IPS-11a (cell line): ENCODE measurements at regions not wholly inside any gene's neighbourhood (a gene's known extent, or its start where the extent isn't known, plus 50 kb on each side); places are given as distances from the start of the nearest gene placed in this dataset.
A peak's percentile ranks its signal among the peaks of the same experiment; 100 is the strongest.
"Not testable (repeated sequence)": the region's sequence is repeated elsewhere in the genome, so short reads cannot be mapped to it uniquely, and the experiment has no call there.

Experiments used
- H3K4me3 ChIP-seq: one replicate; pipeline ENCODE4 v1.5.1; 2013; ENCODE audit warnings: low read depth, low read length, control low read depth

DNA sequence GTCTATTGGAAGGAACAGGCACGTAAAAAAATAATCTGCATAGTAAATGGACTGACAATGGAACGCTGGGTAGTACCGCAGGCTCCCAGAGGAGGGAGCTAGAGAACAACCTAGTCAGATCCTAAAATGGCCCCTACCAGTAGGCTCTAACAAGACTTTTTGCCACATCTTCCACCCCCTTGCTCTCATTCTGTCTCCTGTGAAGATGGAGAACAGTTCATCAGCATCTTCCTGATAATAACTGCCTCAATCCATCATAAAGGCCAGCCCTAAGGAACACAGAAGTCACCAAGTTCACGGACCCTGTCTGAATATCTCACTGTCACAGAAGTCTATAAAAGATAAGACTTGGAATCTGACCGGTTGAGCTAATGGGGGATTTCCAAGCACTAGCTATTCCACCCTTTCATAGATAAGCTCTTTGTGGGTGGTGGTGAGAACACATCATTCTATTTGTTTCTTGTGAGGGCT lies 133.4 kb downstream of the SLC1A3 start:
- no peak overlapping the region for H3K4me3 ChIP-seq

DNA sequence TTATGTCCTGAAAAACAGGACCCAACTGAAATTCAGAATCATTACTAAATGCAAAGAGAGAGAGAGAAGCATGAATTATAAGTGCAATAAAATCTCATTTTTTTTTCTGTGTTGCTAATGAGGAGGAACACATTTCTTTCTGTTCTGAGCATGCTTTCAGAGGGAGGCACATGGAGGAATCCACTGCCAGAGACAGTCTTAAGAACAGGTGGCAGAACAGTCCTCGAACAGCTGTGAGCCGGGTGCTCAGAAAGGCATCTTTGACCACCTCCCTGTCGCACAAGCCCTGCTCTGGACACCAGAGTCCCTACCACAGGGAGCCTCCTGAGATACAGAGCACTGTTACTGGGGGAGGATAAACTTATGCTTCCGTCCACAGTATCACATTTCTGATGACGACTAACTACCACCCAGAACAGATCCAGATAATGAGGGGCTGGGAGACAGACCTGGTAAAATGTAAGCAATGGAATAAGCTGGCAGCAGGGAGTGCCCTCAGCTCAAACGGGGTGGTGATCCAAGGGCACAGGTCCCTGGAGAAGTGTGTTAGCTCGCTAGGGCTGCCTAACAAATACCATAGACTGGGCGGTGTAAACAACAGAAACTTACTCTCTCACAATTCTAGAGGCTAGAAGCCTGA lies 134.0 kb downstream of the SLC1A3 start:
- H3K4me3 ChIP-seq: no peak overlapping the region

DNA sequence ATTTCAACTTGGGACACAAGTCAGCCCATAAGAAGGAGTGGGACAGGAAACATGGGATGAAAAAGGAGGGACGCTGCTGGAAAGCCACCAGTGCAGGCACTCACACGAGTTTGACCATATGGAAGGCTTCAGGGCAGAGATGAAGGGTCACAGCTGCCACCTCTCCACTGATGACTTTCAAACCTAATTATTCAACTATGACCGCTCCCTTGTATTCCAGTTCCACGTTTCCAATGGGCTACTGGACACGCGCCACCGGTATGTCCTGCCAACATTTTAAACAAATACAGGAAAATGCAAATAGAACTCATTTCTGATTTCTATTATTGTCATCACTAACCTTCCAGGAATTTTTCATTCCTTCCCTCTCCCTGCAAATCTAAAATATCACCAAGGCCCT lies 134.7 kb downstream of the SLC1A3 start:
- no peak overlapping the region for H3K4me3 ChIP-seq

DNA sequence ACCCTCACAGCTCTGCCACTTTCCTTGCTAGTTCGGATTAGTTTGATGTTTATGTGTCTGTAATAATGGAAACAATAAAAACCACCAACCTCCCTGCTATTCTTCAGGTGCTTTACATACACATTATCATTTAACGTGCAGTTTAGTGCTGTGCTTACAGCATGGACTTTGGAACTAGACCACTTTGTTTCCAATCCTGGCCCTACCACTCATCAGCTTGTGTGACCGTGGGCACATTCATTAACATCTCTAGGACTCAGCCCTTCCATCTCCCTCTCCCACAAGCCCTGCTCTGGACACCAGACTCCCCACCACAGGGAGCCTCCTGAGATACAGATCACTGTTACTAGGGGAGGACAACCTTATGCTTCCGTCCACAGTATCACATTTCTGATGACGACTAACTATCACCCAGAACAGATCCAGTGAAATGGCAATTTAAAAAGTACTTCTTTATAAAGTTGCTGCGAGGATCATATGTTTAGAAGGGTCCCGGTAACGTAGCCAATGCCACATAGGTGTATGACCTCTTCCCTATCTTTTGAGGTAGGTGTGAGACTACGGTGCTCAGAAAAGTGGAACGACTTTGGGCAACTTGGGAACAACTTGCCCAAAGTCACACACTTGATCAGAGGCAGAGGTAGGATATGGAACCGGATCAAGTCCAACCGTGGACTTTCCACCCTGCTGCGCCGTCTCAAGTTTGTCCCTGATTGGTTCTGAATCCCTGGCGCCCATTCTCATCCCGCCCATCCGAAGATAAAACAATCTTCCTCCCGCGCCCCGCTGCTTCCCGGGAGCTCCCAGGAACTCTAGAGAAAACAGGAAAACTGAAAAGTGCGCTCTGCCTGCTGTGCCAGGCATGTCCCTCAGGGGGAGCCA lies 132.4 kb upstream of the NIPBL start:
- H3K4me3 ChIP-seq: peak overlapping the region; percentile 77

DNA sequence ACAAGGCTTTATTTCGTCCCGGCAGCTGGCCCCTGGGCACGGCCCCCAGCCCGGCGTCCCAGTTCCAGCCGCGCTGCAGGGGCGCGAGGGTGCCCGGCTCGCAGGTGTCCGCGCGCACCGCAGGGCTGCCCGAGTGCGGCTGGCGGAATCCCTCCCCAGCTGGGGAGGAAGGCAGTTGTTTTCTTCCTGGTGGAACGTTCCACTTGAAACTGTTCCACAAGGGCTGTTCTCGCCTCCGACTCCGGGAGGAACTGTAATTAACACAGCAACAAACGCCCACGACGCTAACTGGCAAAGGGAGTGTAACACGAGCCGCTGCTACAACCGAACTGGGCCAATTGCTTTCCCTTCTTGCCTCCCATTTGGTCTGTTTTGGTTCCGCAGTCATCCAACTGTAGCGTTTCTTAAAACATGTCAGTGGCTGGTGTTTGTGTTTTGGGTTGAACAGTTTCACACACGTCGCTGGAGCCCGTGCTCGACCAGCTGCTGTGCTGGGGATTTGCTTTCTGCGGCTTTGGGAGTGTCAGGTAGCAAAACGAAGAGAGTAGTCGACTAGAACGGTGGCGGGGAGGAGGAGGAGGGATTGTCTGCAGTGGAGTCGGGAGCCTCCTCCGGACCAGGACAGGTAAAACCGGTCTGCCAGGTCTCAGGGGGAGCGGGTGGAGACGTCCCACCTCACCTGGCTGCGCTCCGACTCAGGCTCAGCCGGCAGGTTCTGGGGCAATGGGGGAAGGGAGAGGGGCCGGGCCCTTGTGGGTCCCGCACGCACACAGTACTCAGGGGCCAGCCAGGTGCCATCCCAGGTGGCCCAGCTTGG lies 131.6 kb upstream of the NIPBL start:
- H3K4me3 ChIP-seq: peak overlapping the region; percentile 77

DNA sequence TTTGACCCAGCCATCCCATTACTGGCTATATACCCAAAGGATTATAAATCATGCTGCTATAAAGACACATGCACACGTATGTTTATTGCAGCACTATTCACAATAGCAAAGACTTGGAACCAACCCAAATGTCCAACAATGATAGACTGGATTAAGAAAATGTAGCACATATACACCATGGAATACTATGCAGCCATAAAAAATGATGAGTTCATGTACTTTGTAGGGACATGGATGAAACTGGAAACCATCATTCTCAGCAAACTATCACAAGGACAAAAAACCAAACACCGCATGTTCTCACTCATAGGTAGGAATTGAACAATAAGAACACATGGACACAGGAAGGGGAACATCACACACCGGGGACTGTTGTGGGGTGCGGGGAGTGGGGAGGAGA lies 128.8 kb upstream of the NIPBL start:
- H3K4me3 ChIP-seq: not testable (repeated sequence)

DNA sequence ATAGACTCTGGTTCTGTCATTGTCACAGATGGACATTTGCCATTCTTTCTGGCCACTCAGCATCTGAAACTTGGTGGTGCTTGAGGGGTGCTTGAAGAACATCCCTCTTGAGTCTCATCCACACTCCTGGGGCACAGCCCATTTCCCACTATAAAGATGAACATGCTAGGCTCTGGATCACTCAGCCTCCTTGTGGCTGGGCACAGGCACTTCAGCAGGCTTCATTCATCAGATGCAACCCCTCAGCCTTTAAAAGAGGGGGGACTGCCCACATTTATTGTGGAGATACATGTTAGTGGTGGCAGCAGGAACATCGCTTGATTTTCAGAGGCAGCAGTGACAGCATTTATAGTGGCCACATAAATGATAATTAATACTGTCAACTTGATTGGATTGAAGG lies 124.7 kb upstream of the NIPBL start:
- no peak overlapping the region for H3K4me3 ChIP-seq

DNA sequence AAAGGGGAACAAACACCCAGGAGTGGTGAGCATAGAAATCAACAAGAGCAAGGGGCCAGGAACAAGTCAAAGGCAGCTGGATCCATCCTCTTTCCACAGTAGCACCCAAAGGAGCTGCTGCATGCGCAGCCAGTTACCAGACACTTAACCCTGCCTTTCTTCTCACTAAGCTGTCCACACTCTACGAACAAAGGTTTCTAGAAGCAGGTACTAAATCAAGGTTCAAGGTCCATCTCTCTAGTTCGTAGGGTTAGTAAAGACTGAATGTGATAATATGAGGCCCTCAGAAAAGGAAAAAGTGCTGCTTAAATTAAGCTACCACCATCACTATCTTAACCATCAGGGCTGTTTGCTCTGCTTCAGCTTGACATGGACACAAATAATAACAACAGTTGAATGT lies 121.2 kb upstream of the NIPBL start:
- H3K4me3 ChIP-seq: no peak overlapping the region

DNA sequence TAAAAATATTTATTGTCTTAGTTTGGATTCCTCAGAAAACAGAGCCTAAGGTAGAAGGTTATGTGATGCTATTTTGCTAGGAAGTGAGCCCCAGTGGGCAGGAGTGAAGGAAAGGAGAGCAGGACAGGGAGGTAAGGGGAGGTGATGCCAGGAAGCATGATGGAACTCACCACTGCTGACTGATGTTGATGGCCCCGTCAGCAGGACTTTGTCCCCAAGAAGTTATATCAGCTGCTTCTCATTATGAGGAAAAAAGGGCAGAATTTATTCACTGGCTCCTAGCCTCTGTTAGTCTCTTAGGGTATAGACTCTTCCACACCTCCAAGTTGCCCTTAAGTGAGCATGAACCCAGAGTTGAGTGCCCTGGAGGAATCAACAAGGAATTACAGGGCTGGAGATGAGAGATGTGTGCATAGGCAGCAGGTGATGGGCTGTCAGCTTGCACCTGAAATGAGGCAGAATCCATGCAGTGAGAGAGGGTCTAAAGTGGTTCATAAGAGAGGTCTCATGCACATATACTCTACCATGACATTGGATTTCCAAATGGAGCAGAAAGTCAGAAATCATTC lies 120.6 kb upstream of the NIPBL start:
- no peak overlapping the region for H3K4me3 ChIP-seq

DNA sequence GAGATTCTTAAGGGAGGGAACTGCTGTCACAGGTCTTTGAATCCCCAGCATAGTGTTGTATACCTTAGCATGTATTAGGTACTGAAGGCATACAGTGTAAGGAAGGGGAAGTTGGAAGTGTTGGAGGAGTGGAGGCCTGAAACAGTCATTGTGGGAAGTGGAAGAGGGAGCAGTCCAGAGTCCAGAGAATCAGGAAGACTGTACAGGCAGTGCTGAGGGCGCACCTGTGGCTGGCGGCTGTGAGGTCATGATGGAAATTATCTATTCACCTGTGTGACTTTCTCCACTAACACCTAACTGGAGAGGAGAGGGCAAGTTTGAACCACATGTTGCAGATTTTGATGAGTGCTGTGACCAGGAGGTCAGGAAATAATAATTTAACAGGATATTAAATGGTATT lies 119.7 kb upstream of the NIPBL start:
- no peak overlapping the region for H3K4me3 ChIP-seq

DNA sequence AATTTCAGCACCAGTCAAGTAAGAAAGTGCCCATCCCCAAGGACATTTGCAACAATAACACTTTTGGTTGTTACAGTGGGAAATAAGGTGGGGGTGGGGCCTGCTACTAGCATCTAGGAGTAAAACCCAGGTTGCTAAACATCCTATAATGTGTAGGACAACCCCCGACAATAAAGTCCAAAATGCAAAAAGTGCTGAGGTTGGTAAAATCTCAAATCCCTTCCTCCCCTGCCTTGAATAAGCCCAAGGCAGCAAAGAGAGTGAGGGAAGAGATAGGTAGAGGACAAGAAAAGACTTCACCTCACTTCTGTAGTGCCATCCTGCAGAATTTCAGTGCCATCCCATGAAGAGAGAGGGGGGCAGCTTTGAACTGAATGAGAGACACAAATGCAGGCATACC lies 117.5 kb upstream of the NIPBL start:
- H3K4me3 ChIP-seq: no peak overlapping the region

DNA sequence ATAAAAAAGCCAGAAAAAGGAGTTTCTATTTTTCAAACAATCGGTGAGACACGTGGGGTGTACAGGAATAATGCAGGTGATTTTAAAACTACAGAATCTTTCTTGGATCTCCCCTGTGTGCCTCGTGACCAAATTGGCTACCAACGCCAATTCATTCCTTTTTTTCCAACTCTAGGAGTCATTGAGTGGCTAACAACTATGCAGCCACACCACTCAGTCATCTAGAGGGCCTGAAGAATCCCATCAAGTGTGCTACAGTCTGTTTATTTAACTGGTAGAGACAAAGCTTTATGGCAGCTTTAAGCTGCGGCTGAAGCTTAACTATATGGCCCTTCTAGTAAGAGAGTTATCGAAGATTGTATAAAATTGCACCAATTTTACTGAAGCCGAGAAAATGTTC lies 113.1 kb upstream of the NIPBL start:
- no peak overlapping the region for H3K4me3 ChIP-seq

DNA sequence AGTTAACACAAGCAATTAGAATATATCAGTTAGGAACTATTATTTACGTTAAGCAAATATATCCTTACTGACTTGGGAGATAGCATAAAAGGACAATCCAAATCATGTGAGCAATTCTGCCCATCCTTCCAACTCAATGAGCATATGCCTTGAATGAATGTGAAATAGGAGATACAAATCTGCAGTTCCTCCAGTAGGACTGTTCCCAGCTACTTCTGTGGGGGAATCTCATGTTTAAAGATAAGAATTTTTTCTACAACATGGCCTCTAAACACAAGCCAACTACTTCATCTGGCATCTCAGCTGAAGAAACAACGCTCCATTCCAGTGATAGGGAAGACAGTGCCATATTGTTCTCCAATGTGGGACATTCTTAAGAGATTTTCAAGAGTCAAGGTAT lies 110.7 kb upstream of the NIPBL start:
- no peak overlapping the region for H3K4me3 ChIP-seq

DNA sequence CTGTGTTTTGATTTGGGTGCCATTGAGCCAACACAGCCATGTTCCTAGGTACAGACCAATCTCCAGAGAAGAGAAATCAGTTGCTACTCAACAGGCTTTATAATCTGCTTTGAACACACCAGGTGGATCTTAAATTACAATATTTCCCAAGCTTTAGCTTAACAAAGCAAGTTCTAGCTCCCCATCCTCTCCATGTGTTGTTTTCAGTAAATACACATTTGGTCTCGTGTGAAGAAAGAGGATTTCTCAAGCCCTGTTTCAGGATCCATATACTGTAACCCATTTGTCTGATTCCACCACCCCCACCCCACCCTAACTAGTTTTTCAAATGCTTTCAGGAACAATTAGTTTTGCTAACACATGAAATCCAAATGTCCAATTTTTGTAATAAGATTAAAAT lies 109.6 kb upstream of the NIPBL start:
- no peak overlapping the region for H3K4me3 ChIP-seq

DNA sequence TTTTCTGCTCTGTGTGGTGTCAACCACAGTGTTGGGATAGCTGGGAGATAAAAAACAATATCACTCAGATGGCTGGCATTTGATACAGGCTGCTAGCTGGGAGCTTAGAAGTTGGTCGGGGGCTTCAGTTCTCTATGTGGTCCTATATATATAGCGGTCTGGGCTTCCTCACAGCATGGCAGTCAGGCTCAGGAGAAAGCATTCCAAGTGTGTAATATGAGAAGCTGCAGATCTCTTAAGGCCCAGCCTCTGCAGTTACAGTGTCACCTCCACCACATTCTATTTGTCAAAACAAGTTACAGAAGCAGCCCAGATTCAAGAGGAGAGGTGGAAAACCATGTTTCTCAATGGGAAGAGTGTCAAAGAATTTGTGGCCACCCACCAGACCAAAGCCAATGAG lies 108.1 kb upstream of the NIPBL start:
- no peak overlapping the region for H3K4me3 ChIP-seq

DNA sequence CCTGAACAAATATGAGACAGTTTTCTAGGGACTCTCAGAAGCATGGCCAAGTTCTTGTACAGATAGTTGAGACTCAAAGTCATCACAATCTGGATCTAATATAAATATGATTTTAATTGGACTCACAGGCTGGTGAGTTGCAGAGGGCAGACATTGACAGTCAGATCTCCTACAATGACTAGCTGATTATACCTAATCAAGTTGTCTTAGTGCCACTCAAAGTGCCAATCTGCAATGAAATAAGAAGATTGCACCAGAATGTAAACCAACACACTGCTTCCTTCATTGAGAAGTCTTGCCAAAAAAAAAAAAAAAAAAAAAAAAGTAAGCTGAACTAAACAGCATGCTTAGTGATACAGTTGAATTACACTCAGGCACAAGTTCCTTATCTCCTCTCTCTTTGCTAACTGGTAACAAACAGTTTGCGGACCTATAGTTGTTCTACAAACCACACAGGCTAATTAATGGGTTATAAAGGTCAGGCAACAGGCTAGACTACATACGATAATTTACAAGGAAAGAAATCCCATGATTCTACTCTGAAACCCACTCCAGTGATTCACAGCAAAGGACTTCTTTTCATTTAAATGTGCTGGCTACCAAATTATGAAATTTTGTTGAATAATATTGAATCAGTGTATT lies 107.3 kb upstream of the NIPBL start:
- no peak overlapping the region for H3K4me3 ChIP-seq

DNA sequence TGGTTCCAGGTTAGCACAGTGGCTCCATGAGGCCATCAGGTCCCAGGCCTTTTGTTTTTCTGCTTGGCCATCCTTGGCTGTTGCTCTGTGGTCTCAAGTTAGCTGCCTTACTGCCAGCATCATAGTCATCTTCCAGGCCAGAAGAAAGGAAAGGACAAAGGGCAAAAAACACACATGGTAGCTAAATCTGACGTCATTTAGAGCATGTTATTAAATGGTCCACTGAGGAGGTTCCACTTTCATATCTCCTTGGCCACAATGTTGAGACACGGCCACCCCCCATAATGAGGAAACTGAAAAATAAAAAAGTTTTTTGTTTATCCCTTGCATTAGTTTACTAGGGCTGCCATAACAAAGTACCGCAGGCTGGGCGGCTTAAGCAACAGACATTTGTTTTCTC lies 106.4 kb upstream of the NIPBL start:
- no peak overlapping the region for H3K4me3 ChIP-seq

DNA sequence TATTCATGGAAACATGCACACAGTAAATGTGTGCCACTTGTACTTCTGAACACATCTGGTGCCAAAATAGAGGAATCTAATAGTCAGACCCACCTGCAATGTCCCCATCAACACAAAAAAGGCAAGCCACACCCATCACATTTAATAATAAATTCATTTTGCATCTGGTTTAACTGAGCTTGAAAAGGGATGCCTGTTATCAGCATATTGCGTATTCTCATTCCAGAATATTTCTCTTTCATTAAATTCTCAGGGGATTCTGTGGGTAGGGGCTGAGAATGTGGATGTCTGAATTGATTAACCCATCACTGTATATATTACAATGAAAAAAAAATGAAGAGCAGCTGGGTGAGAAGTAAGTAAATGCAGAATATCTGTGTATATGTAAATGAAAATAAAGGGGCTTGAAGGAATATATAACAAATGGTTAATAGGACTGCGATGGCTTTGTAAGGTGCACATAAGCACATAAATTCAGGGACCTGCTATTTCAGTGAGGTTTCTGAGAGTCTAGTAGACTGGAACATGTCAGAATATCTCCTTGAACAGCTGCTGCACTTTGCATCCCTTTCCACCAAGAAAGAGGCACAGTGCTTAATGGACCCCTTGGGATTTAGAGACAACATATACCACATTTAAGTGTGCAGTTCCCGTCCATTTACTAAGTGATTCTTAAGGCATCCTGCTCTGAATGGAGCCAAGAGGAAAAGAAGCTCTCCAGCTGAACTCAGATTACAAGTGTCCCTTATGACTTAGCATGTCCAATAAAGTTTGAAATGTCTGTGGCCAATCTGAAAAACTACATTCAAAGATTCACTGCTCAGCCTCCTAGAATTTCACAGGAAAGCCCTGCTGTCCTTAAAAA lies 104.1 kb upstream of the NIPBL start:
- no peak overlapping the region for H3K4me3 ChIP-seq

DNA sequence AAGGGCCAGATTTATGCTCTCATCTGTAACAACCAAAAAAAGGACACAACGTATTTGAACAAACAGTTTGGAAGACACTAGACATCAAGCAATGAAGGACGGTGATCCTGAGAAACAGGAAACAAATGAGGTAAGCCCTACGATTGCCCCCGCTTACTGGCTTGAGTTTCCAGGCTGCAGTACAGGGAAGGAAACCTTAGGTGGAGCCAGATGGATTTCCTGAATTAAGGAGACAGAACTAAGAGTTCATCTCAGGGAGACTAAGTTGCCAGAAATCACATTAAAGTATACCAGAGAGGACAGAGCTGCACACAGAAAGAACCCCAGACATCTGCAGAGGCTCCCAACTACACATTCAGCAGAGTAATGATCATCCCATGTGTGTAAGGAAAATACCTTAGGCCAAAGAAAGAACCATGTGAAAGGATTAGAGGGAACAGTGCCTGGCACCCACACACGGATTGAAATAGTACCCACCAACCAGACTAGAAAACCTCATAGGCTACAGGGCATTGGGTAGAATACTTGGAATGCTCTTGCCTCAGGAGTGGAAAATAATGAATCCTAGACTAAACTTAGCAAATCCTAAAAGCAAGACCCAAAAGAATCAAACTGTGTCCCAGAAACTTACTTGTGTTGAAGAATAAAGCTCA lies 99.3 kb upstream of the NIPBL start:
- H3K4me3 ChIP-seq: no peak overlapping the region
